SU-DHL-6 (cell line): ENCODE measurements at regions not wholly inside any gene's neighbourhood (a gene's known extent, or its start where the extent isn't known, plus 50 kb on each side); places are given as distances from the start of the nearest gene placed in this dataset.

Experiments used
- EZH2phosphoT487 ChIP-seq: fragments of 200-600 bp; sonication (generic), shearing (Covaris generic); conservative IDR thresholded peaks from 2 replicates; pipeline ENCODE4 v1.6.1; 2018; ENCODE audit warnings: mild to moderate bottlenecking, antibody characterized with exemption, low read length, moderate library complexity, mixed read lengths
- TF ChIP-seq, protein P1 (sequence below): fragments of 200-600 bp; sonication (generic); IDR thresholded peaks from one replicate; pipeline ENCODE4 v1.5.1; 2017; ENCODE audit warnings: antibody characterized with exemption, mild to moderate bottlenecking, low read length, moderate library complexity; ENCODE audit not compliant: insufficient read depth, poor library complexity, severe bottlenecking

DNA sequence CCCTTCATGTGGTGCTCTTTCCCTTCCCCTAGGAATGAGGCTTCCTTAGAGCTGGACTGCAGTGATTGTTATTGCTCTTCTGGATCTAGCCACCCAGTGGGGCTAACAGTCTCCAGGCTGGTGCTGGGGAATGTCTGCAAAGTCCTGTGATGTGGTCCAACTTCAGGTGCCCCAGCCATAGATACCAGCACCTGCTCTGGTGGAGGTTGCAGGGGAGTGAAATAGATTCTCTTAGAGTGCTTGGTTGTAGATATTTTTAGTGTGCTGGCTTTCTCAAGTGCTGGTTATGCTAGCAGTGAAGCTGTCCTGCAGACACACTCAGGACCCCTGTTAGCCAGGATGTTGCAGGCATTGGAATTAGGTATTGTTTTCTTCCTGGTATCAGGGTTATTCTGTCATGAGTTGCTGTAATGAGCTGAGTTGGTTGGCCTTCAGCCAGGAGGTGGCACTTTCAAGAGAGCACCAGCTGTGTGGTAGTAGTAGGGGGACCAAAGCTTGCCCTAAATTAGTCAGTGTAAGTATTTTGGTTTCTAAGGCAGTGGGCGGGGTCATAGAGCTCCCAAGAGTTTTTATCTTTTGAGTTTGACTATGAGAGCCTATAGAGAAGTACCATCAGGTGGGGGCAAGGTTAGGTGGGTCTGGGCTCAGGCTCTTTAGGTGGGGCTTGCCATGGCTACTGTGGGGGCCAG lies 317.5 kb upstream of the SGO1 start:
- TF ChIP-seq, protein P1, sequence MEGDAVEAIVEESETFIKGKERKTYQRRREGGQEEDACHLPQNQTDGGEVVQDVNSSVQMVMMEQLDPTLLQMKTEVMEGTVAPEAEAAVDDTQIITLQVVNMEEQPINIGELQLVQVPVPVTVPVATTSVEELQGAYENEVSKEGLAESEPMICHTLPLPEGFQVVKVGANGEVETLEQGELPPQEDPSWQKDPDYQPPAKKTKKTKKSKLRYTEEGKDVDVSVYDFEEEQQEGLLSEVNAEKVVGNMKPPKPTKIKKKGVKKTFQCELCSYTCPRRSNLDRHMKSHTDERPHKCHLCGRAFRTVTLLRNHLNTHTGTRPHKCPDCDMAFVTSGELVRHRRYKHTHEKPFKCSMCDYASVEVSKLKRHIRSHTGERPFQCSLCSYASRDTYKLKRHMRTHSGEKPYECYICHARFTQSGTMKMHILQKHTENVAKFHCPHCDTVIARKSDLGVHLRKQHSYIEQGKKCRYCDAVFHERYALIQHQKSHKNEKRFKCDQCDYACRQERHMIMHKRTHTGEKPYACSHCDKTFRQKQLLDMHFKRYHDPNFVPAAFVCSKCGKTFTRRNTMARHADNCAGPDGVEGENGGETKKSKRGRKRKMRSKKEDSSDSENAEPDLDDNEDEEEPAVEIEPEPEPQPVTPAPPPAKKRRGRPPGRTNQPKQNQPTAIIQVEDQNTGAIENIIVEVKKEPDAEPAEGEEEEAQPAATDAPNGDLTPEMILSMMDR: no peak
- TF ChIP-seq EZH2phosphoT487: no peak
